GM10266 (cell line): ENCODE measurements at regions not wholly inside any gene's neighbourhood (a gene's known extent, or its start where the extent isn't known, plus 50 kb on each side); places are given as distances from the start of the nearest gene placed in this dataset.
"Not testable (repeated sequence)": the region's sequence is repeated elsewhere in the genome, so short reads cannot be mapped to it uniquely, and the experiment has no call there.

Experiments
- DNase-seq: peaks from one replicate; pipeline ENCODE4 v3.0.0; 2012; ENCODE audit errors: extremely low spot score
- TF ChIP-seq, protein P1 (sequence below): IDR thresholded peaks from 2 replicates; pipeline ENCODE4 v1.5.1; 2012; ENCODE audit warnings: mild to moderate bottlenecking, low read depth; ENCODE audit not compliant: control insufficient read depth, insufficient read depth; ENCODE audit errors: missing control alignments

DNA sequence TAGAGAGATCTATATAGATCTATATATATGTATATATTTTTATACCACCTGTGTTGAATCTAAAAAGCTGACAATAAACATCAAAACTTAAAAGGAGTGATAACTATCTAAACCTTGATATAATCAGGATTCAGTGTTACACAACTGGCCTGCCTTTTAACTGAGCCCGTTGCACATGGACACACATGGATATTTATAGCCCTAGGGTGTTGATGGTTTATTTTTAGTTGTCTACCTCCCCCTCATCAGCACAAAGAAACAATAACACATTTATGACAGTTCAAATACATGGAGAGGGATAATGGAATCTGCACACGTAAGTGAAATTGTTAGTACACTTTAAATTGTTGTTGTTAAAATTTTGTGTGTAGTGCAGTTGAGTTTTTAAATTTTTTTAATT, 336.9 kb downstream of the ZNF248 start:
- TF ChIP-seq, protein P1, sequence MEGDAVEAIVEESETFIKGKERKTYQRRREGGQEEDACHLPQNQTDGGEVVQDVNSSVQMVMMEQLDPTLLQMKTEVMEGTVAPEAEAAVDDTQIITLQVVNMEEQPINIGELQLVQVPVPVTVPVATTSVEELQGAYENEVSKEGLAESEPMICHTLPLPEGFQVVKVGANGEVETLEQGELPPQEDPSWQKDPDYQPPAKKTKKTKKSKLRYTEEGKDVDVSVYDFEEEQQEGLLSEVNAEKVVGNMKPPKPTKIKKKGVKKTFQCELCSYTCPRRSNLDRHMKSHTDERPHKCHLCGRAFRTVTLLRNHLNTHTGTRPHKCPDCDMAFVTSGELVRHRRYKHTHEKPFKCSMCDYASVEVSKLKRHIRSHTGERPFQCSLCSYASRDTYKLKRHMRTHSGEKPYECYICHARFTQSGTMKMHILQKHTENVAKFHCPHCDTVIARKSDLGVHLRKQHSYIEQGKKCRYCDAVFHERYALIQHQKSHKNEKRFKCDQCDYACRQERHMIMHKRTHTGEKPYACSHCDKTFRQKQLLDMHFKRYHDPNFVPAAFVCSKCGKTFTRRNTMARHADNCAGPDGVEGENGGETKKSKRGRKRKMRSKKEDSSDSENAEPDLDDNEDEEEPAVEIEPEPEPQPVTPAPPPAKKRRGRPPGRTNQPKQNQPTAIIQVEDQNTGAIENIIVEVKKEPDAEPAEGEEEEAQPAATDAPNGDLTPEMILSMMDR, result no peak
- DNase-seq, result no peak

DNA sequence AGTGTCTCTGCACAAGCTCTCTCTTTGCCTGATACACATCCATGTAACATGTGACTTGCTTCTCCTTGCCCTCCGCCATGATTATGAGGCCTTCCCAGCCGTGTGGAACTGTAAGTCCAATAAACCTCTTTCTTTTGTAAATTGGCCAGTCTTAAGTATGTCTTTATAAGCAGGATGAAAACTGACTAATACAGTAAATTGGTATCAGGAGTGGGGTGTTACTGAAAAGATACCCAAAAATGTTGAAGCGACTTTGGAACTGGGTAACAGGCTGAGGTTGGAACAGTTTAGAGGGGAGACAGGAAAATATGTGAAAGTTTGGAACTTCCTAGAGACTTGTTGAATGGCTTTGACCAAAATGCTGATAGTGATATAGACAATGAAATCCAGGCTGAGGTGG, 346.9 kb downstream of the ZNF248 start:
- not testable (repeated sequence) for DNase-seq

DNA sequence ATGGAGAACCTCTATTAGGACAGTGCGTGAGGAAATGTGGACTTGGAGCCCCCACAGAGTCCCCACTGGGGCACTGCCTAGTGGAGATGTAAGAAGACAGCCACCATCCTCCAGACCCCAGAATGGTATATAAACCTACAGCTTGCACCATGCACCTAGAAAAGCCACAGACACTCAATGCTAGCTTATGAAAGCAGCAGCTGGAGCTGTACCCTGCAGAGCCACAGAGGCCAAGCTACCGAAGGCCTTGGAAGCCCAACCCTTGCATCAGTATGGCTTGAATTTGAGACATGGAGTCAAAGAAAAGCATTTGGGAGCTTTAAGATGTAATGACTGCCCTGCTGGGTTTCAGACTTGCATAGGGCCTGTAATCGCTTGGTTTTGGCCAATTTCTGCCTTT, 361.3 kb downstream of the ZNF248 start:
- TF ChIP-seq, protein P1, result no peak
- DNase-seq, result no peak

DNA sequence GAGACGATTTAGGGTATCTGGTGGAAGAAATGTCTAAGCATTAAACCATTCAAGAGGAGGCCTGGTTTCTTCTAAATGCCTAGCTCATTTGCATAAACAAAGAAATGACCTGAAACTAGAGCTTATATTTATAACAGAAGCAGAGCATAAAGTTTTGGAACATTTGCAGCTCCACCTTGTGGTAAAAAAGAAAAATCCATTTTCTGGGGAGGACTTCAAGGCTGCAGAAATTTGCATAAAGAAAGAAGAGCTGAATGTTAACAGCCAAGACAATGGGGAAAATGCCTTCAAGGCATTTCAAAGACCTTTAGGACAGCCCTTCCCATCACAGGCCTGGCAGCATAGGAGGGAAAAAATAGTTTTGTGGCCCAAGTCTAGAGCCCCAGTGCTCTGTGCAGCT, 362.0 kb downstream of the ZNF248 start:
- TF ChIP-seq, protein P1, result no peak
- DNase-seq, result no peak

DNA sequence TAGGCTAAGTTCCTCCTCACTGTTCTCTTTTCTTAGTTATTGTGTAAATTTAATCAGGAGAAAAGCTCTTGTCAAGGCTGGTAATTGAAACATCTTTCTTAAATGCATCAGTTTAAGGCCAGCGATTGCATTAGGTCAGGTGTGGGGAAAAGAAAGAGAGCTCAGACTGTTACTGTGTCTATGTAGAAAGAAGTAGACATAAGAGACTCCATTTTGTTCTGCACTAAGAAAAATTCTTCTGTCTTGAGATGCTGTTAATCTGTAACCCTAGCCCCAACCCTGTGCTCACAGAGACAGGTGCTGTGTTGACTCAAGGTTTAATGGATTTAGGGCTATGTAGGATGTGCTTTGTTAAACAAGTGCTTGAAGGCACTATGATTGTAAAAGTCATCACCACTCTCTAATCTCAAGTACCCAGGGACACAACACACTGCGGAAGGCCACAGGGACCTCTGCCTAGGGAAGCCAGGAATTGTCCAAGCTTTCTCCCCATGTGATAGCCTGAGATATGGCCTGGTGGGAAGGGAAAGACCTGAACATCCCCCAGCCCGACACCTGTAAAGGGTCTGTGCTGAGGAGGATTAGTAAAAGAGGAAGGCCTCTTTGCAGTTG, 364.1 kb downstream of the ZNF248 start:
- DNase-seq, result not testable (repeated sequence)

DNA sequence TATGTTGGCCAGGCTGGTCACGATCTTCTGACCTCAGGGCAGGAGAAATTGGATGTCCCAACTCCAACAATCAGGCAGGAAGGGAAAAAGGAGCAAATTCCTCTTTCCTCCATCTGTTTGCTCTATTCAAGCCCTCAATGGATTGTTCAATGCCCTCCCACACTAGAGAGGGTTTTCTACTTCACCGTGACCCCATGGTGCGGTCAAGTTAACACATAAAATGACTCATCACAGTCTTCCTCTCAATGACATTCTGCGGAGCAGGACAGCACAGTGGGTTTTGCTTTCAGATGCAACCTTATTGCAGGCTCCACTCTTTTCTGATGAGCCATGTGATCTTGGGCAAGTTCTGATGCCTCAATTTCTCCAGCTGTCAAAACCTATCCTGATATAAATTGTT, 364.9 kb downstream of the ANKRD30A start:
- no peak for DNase-seq
- TF ChIP-seq, protein P1, result no peak

DNA sequence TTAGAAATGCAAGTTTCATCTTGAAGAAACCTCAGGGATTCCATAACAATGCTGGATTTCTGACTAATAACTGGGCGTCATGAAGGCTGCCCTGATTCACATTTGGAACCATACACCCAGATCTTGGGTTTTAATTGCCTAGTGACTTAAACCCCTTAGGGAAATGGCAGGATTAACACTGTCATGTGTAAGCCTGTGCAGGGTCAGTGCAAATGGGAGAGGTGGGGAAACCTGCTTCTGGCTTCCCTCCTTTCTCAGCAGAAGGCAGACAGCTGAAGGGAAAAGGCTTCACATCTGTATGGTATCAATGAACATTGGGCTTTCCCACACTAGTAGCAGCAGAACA, 364.2 kb downstream of the ANKRD30A start:
- no peak for DNase-seq
- TF ChIP-seq, protein P1, result no peak

DNA sequence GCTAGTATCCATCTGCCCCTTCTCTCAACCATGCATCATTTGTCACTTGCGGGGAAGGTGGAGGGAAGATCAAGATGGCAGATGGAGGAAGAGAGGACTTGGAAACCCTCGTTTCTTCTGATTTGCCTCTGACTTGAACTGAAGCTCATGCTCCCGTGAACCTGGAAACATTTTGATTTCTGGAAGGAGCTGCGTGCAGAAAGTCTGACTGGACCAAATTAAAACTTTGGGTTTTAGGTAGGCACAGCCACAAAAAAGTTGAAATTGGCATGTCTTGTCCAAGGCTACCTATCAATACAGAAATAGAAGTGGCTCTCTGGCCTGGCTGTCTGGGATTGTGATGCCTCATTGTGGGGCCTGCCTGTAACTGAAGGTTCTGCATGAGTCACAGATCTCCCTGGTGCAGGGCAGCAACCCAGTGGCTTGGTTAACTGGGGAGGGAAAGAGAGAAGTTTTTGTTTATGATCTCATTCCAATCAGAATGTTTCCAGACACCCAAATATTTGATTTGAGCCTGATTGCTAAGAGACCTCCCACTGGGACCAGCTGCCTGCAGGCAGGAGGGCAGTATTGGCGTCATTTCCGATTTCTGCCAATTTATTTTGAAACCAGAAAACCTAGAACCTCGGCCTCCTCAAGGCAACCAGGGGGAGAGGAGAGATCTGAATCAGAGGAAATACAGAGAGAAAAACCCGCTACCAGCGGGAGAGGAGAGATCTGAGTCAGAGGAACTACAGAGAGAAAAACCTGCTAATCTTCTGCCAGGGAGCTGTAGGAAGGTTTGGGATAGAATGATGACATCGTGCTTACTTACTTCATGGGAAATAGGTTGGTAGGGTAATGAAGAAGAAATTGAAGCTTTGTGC, 363.6 kb downstream of the ANKRD30A start:
- TF ChIP-seq, protein P1, result no peak
- no peak for DNase-seq

DNA sequence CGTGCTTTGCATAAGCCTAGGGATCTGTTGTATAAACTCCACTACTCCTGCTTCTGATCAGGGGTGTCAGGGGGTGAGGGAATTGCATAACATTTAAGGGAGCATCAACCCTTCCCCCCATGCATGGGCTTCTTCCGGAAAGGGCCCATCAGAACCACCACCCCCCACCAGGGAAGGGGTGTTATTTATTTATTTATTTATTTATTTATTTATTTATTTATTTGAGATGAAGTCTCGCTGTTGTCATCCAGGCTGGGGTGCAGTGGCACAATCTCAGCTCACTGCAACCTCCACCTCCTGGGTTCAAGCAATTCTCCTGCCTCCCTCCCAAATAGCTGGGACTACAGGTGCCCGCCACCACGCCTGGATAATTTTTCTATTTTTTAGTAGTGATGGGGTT, 355.2 kb downstream of the ANKRD30A start:
- not testable (repeated sequence) for DNase-seq
